Osteoblast (primary cell): ENCODE measurements at regions not wholly inside any gene's neighbourhood (a gene's known extent, or its start where the extent isn't known, plus 50 kb on each side); places are given as distances from the start of the nearest gene placed in this dataset.

Source experiments
- DNase-seq: peaks from one replicate; pipeline ENCODE4 v3.0.0; 2011; ENCODE audit warnings: low spot score, mixed read lengths; ENCODE audit not compliant: insufficient read length; ENCODE audit errors: missing footprints
- H2AFZ ChIP-seq: 2 replicates; pipeline ENCODE4 v1.6.0; 2011; ENCODE audit warnings: mild to moderate bottlenecking, low read length
- H3K27ac ChIP-seq: 2 replicates; pipeline ENCODE4 v1.5.1; 2011; ENCODE audit warnings: mild to moderate bottlenecking, low read depth, low read length, moderate library complexity
- H3K27me3 ChIP-seq: 2 replicates; pipeline ENCODE4 v1.6.0; 2012; ENCODE audit warnings: mild to moderate bottlenecking, control low read depth, inconsistent platforms, low read length, moderate library complexity; ENCODE audit not compliant: insufficient read depth
- H3K36me3 ChIP-seq: 2 replicates; pipeline ENCODE4 v1.5.1; 2011; ENCODE audit warnings: mild to moderate bottlenecking, low read length, control low read depth, moderate library complexity; ENCODE audit not compliant: insufficient read depth
- H3K4me1 ChIP-seq: 2 replicates; pipeline ENCODE4 v1.5.1; 2011; ENCODE audit warnings: mild to moderate bottlenecking, low read length, control low read depth, moderate library complexity; ENCODE audit not compliant: insufficient read depth
- H3K4me2 ChIP-seq: 2 replicates; pipeline ENCODE4 v1.6.0; 2011; ENCODE audit warnings: mild to moderate bottlenecking, low read length; ENCODE audit not compliant: insufficient read depth
- H3K4me3 ChIP-seq: fragments of 200-600 bp; sonication (generic); 3 replicates; pipeline ENCODE4 v1.5.1; 2012; ENCODE audit warnings: mild to moderate bottlenecking, low read length, inconsistent platforms; ENCODE audit not compliant: insufficient read depth
- H3K79me2 ChIP-seq: 2 replicates; pipeline ENCODE4 v1.6.0; 2012; ENCODE audit warnings: mild to moderate bottlenecking, low read length, control low read depth, inconsistent platforms; ENCODE audit not compliant: insufficient read depth
- H3K9me3 ChIP-seq: 2 replicates; pipeline ENCODE4 v1.5.1; 2011; ENCODE audit warnings: low read depth, low read length, control low read depth
- H4K20me1 ChIP-seq: 2 replicates; pipeline ENCODE4 v1.6.0; 2012; ENCODE audit warnings: mild to moderate bottlenecking, low read length, control low read depth; ENCODE audit not compliant: insufficient read depth
- CTCF ChIP-seq: IDR thresholded peaks from 2 replicates; pipeline ENCODE4 v1.5.1; 2011; ENCODE audit warnings: mild to moderate bottlenecking, low read depth, low read length, moderate library complexity; ENCODE audit errors: extremely low read depth

GRCh38 chr5:67694810-67695191 is 498.2 kb upstream of the CD180 start:
- Histone ChIP-seq H3K27me3 (no peaks in the 10 kb centered on the region), H4K20me1 (no peaks in the 10 kb centered on the region), H2AFZ (no peak overlapping the region), H3K79me2 (no peaks in the 10 kb centered on the region), H3K27ac (no peak overlapping the region), H3K4me1 (no peaks in the 10 kb centered on the region), H3K4me3 (no peak overlapping the region), H3K4me2 (no peak overlapping the region), H3K36me3 (no peaks in the 10 kb centered on the region), H3K9me3 (no peaks in the 10 kb centered on the region)
- TF ChIP-seq CTCF, result no peak
- DNase-seq, result no peak

GRCh38 chr5:67693956-67694809 is 497.6 kb upstream of the CD180 start:
- no peaks in the 10 kb centered on the region for H3K79me2 ChIP-seq
- H3K27ac ChIP-seq, result no peak overlapping the region
- no peak overlapping the region for H3K4me2 ChIP-seq
- H2AFZ ChIP-seq, result peak overlapping the region; percentile 25
- peak; percentile 43 for DNase-seq
- no peaks in the 10 kb centered on the region for H3K9me3 ChIP-seq
- H4K20me1 ChIP-seq, result no peaks in the 10 kb centered on the region
- no peak for TF ChIP-seq CTCF
- no peak overlapping the region for H3K4me3 ChIP-seq
- no peaks in the 10 kb centered on the region for H3K27me3 ChIP-seq
- no peaks in the 10 kb centered on the region for H3K36me3 ChIP-seq
- no peaks in the 10 kb centered on the region for H3K4me1 ChIP-seq

- no peaks in the 10 kb centered on the region for H4K20me1 ChIP-seq
- H3K27me3 ChIP-seq, result no peaks in the 10 kb centered on the region
- H3K9me3 ChIP-seq, result no peaks in the 10 kb centered on the region
- H3K4me2 ChIP-seq, result no peak overlapping the region
- no peaks in the 10 kb centered on the region for H3K36me3 ChIP-seq
- H2AFZ ChIP-seq, result no peak overlapping the region
- H3K4me1 ChIP-seq, result no peaks in the 10 kb centered on the region
- no peak overlapping the region for H3K27ac ChIP-seq
- no peaks in the 10 kb centered on the region for H3K79me2 ChIP-seq
- H3K4me3 ChIP-seq, result no peak overlapping the region
- TF ChIP-seq CTCF, result no peak
- no peak for DNase-seq
Observed at GRCh38 chr5:67686746-67687145, 490.1 kb upstream of the CD180 start.

- no peak for DNase-seq
- Histone ChIP-seq H4K20me1 (no peaks in the 10 kb centered on the region), H3K79me2 (no peaks in the 10 kb centered on the region), H3K9me3 (no peaks in the 10 kb centered on the region), H2AFZ (no peak overlapping the region), H3K27ac (no peak overlapping the region), H3K36me3 (no peaks in the 10 kb centered on the region), H3K4me3 (no peak overlapping the region), H3K4me2 (no peak overlapping the region), H3K27me3 (no peaks in the 10 kb centered on the region), H3K4me1 (no peaks in the 10 kb centered on the region)
- TF ChIP-seq CTCF, result no peak
Observed at GRCh38 chr5:67681703-67682102, 485.1 kb upstream of the CD180 start.
